H1 (cell line): ENCODE measurements at regions not wholly inside any gene's neighbourhood (a gene's known extent, or its start where the extent isn't known, plus 50 kb on each side); places are given as distances from the start of the nearest gene placed in this dataset.

Source experiments
- CTCF ChIA-PET: fragments of 300-600 bp; sonication (Branson Sonifier 250); formaldehyde crosslinking; loops from one replicate; lab custom pipeline; 2021; ENCODE audit not compliant: partially characterized antibody; lab: Charles Lee
- POLR2A ChIA-PET: fragments of 300-600 bp; sonication (Branson Sonifier 250); formaldehyde crosslinking; loops from one replicate; lab custom pipeline; 2021; ENCODE audit warnings: inconsistent platforms; ENCODE audit not compliant: partially characterized antibody; lab: Charles Lee
- DNase-seq, 2 experiments: peaks; one replicate each; pipeline versions ENCODE4 v3.0.0 to v3.0.0-alpha.2; 2010 to 2022; ENCODE audit warnings: low spot score in 2 of 2, low read depth in 1 of 2, mixed read lengths in 1 of 2
- FAIRE-seq: peaks from 2 replicates; lab custom pipeline; 2011; peaks lifted over from hg19 to GRCh38; lab: Jason Lieb, UNC
- H2AFZ ChIP-seq: 2 replicates; pipeline ENCODE4 v1.8.1; 2012; ENCODE audit warnings: low read length, inconsistent platforms
- H2AK5ac ChIP-seq: 2 replicates; pipeline ENCODE4 v1.6.1; 2013; ENCODE audit warnings: low read depth, low read length
- H2BK120ac ChIP-seq: replicated peaks from 2 replicates; pipeline ENCODE3; 2013; ENCODE audit warnings: low read depth, low read length, inconsistent platforms
- H2BK12ac ChIP-seq: 2 replicates; pipeline ENCODE4 v1.6.1; 2013; ENCODE audit warnings: low read depth, low read length
- H2BK15ac ChIP-seq: 2 replicates; pipeline ENCODE4 v1.6.1; 2013; ENCODE audit warnings: low read length
- H2BK20ac ChIP-seq: 2 replicates; pipeline ENCODE4 v1.6.1; 2013; ENCODE audit warnings: low read length
- H2BK5ac ChIP-seq: 2 replicates; pipeline ENCODE4 v1.6.1; 2013; ENCODE audit warnings: low read depth, low read length
- H3K14ac ChIP-seq: 2 replicates; pipeline ENCODE4 v1.6.1; 2013; ENCODE audit warnings: inconsistent platforms; ENCODE audit not compliant: insufficient read length
- H3K18ac ChIP-seq: 2 replicates; pipeline ENCODE4 v1.6.1; 2013; ENCODE audit warnings: low read length; ENCODE audit errors: extremely low read depth
- H3K23ac ChIP-seq: 2 replicates; pipeline ENCODE4 v1.6.1; 2013; ENCODE audit warnings: inconsistent platforms; ENCODE audit not compliant: insufficient read length
- H3K23me2 ChIP-seq: 2 replicates; pipeline ENCODE4 v1.6.1; 2013; ENCODE audit warnings: low read depth, low read length
- H3K27ac ChIP-seq: 2 replicates; pipeline ENCODE4 v1.6.1; 2011; ENCODE audit warnings: low read depth, low read length, inconsistent platforms
- H3K27me3 ChIP-seq, 4 experiments: replicated peaks in 1 of 4; 1 replicate in 1 of 4; 2 replicates in 3 of 4; pipeline versions ENCODE4 v1.6.1 to v1.8.1; 2011 to 2013; ENCODE audit warnings: low read length in 3 of 4, mild to moderate bottlenecking in 3 of 4, inconsistent platforms in 2 of 4, mixed read lengths in 2 of 4, moderate library complexity in 1 of 4; ENCODE audit not compliant: control insufficient read depth in 3 of 4, insufficient read depth in 3 of 4; ENCODE audit errors: extremely low read depth in 1 of 4
- H3K36me3 ChIP-seq, 4 experiments: 2 replicates each; pipeline versions ENCODE4 v1.6.1 to v1.8.1; 2011 to 2013; ENCODE audit warnings: mild to moderate bottlenecking in 4 of 4, low read length in 3 of 4, moderate library complexity in 2 of 4, control low read depth in 1 of 4, inconsistent platforms in 1 of 4; ENCODE audit not compliant: insufficient read depth in 4 of 4, control insufficient read depth in 2 of 4
- H3K4ac ChIP-seq: replicated peaks from 2 replicates; pipeline ENCODE3; 2013; ENCODE audit warnings: low read length, low read depth, mixed read lengths, inconsistent platforms; ENCODE audit not compliant: insufficient read length
- H3K4me1 ChIP-seq, 4 experiments: replicated peaks in 1 of 4; 1 replicate in 1 of 4; 2 replicates in 3 of 4; pipeline versions ENCODE4 v1.6.1 to v1.8.1; 2011 to 2013; ENCODE audit warnings: low read length in 3 of 4, inconsistent platforms in 2 of 4, mixed read lengths in 1 of 4; ENCODE audit not compliant: insufficient read depth in 4 of 4, control insufficient read depth in 3 of 4
- H3K4me2 ChIP-seq, 2 experiments: 2 replicates each; pipeline versions ENCODE4 v1.6.1 to v1.8.1; 2011 to 2013; ENCODE audit warnings: low read depth in 2 of 2, low read length in 2 of 2, control low read depth in 1 of 2, inconsistent platforms in 1 of 2, mild to moderate bottlenecking in 1 of 2; ENCODE audit not compliant: insufficient read depth in 1 of 2
- H3K4me3 ChIP-seq, 4 experiments: fragments of 200-600, 300-600 bp in 1 of 4; sonication (generic), shearing (Covaris generic), sonication (Bioruptor Twin) in 1 of 4; 2 replicates each; pipeline versions ENCODE4 v1.5.1 to v1.8.1; 2011 to 2016; ENCODE audit warnings: low read length in 4 of 4, low read depth in 3 of 4, control low read depth in 2 of 4, inconsistent platforms in 2 of 4, mild to moderate bottlenecking in 2 of 4, mixed read lengths in 1 of 4, moderate library complexity in 1 of 4; ENCODE audit not compliant: insufficient read depth in 2 of 4; ENCODE audit errors: extremely low read depth in 1 of 4
- H3K56ac ChIP-seq: replicated peaks from 2 replicates; pipeline ENCODE3; 2013; ENCODE audit warnings: low read depth, mild to moderate bottlenecking, mixed read lengths, low read length, inconsistent platforms; ENCODE audit not compliant: insufficient read length
- H3K79me1 ChIP-seq: 2 replicates; pipeline ENCODE4 v1.6.1; 2013; ENCODE audit warnings: low read depth, low read length, control low read depth
- H3K79me2 ChIP-seq, 2 experiments: 2 replicates each; pipeline versions ENCODE4 v1.6.1 to v1.8.1; 2012 to 2013; ENCODE audit warnings: low read length in 2 of 2, mild to moderate bottlenecking in 2 of 2, inconsistent platforms in 1 of 2; ENCODE audit not compliant: insufficient read depth in 2 of 2, control insufficient read depth in 1 of 2
- H3K9ac ChIP-seq, 4 experiments: replicated peaks in 1 of 4; 1 replicate in 1 of 4; 2 replicates in 3 of 4; pipeline versions ENCODE4 v1.6.1 to v1.8.1; 2011 to 2013; ENCODE audit warnings: low read depth in 3 of 4, low read length in 3 of 4, control low read depth in 2 of 4, mild to moderate bottlenecking in 2 of 4, moderate library complexity in 2 of 4, inconsistent platforms in 1 of 4; ENCODE audit errors: extremely low read depth in 1 of 4
- H3K9me3 ChIP-seq, 2 experiments: 2 replicates each; pipeline versions ENCODE4 v1.6.1 to v1.8.1; 2012 to 2013; ENCODE audit warnings: mild to moderate bottlenecking in 2 of 2, moderate library complexity in 2 of 2, control low read depth in 1 of 2, inconsistent platforms in 1 of 2, low read depth in 1 of 2, low read length in 1 of 2, mixed read lengths in 1 of 2; ENCODE audit not compliant: insufficient read depth in 2 of 2
- H4K20me1 ChIP-seq, 2 experiments: replicated peaks in 1 of 2; 2 replicates each; pipeline versions ENCODE3 to v1.8.1; 2011 to 2013; ENCODE audit warnings: inconsistent platforms in 2 of 2, low read length in 2 of 2, mild to moderate bottlenecking in 1 of 2; ENCODE audit not compliant: insufficient read depth in 2 of 2, control insufficient read depth in 1 of 2
- H4K5ac ChIP-seq: 2 replicates; pipeline ENCODE4 v1.6.1; 2013; ENCODE audit warnings: low read length, low read depth, mixed read lengths, inconsistent platforms; ENCODE audit not compliant: insufficient read length
- H4K8ac ChIP-seq: 2 replicates; pipeline ENCODE4 v1.8.0; 2013; ENCODE audit warnings: mild to moderate bottlenecking, moderate library complexity, low read length, inconsistent platforms; ENCODE audit not compliant: insufficient read depth; ENCODE audit errors: extremely low read depth
- H4K91ac ChIP-seq: replicated peaks from 2 replicates; pipeline ENCODE3; 2013; ENCODE audit warnings: low read length, mixed read lengths, inconsistent platforms; ENCODE audit not compliant: insufficient read length
- BCL11A ChIP-seq, 2 experiments: IDR thresholded peaks; one replicate each; pipeline ENCODE4 v1.6.1; 2011; ENCODE audit warnings: low read depth in 2 of 2, low read length in 2 of 2, mild to moderate bottlenecking in 2 of 2
- YY1 ChIP-seq: IDR thresholded peaks from 2 replicates; pipeline ENCODE4 v1.6.1; 2011; ENCODE audit warnings: low read depth, mild to moderate bottlenecking, low read length
- ZNF274 ChIP-seq: IDR thresholded peaks from 2 replicates; pipeline ENCODE4 v1.7.0; 2012; ENCODE audit warnings: low read length, borderline replicate concordance; ENCODE audit errors: extremely low read depth
- WGBS, 2 experiments: shearing (Covaris generic) in 1 of 2; methylation state at CpG; one replicate each; pipeline versions ENCODE4 v1.1.6 to v1.1.7; 2013 to 2015; ENCODE audit warnings: low lambda C conversion rate in 2 of 2, mixed read lengths in 2 of 2, inconsistent platforms in 1 of 2, low coverage in 1 of 2, missing lambda C conversion rate in 1 of 2; ENCODE audit not compliant: insufficient replicate concordance in 2 of 2, insufficient coverage in 1 of 2, insufficient read length in 1 of 2; ENCODE audit errors: extremely low coverage in 1 of 2, missing lambda C conversion rate in 1 of 2; 5-methylcytosine and 5-hydroxymethylcytosine counted together

DNA sequence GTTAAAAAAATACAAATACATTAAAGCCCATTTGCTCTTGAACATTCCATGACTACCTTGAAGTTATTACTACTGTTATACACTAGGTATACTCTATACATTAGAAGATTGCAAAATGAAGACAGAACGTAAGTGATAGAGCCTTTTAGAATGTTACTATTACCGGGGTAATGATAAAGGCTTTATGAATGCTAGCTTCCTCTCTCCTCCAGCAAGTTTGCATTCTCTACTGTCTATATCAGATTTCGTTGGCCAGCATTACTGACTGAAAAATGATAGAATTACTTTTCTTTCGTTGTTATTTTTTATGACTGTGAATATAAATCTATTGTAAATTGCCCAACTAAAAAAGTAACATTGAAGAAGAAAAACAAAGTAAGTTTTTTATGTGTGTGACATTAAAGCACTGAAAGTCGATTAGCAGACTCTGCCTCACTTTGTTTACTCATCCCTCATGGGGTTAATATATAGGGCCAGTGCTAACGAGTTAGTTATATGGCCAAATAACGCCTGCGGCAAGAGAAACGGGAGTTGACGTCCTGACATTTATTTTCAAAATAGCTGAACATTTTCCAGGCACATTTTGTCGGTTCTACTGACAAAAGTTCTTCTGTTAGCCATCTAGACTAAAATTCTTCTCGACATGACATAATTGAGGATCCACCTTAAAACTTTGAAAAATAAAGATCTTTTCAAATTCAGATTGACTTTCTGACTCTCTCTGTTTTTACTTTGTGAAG lies 163.8 kb upstream of the KITLG start:
- H4K8ac ChIP-seq = no peak overlapping the region

More for the DNA sequence above, 163.8 kb upstream of the KITLG start:
- Histone ChIP-seq H3K36me3 (no peaks in the 10 kb centered on the region), H3K79me1 (no peaks in the 10 kb centered on the region), H3K4me3 (no peak overlapping the region), H2AFZ (no peak overlapping the region), H3K9ac (no peak overlapping the region), H3K23ac (no peak overlapping the region), H3K4ac (no peak overlapping the region), H3K79me2 (no peaks in the 10 kb centered on the region), H3K4me1 (peaks cover 0 to 4% (median 0%) of the 10 kb centered on the region in 4 experiments; a peak in 1 of 7 replicates), H2AK5ac (no peak overlapping the region), H3K27ac (no peak overlapping the region), H4K5ac (no peak overlapping the region), H2BK15ac (no peak overlapping the region), H4K91ac (no peak overlapping the region), H2BK12ac (no peak overlapping the region), H2BK20ac (no peak overlapping the region), H3K18ac (no peak overlapping the region), H2BK5ac (no peak overlapping the region), H4K20me1 (no peaks in the 10 kb centered on the region), H3K9me3 (no peaks in the 10 kb centered on the region), H2BK120ac (no peak overlapping the region), H3K14ac (no peak overlapping the region), H3K27me3 (no peaks in the 10 kb centered on the region), H3K4me2 (no peak overlapping the region), H3K56ac (no peak overlapping the region), H3K23me2 (no peaks in the 10 kb centered on the region)
- DNase-seq (no peak), FAIRE-seq (no peak)
- WGBS, 2 experiments = 77% methylated on average over 12 of the region's 12 CpGs; no CpG with 5 or more reads in 1 of the 2 experiments
- POLR2A ChIA-PET = no interaction called here
- TF ChIP-seq ZNF274 (no peak), BCL11A (IDR thresholded peaks at IDR 0.05; ENCODE audit: low read depth in 2 of 2, low read length in 2 of 2) (no peak), YY1 (no peak)
- CTCF ChIA-PET = interaction anchor here (0.9 to 1.8 kb wide), 2 partner anchors 11 to 250 kb away, joined by 3 to 5 read pairs; no protein-coding TSS in a partner anchor
